Lower lobe of right lung (tissue), 2 donors: ENCODE measurements at regions not wholly inside any gene's neighbourhood (a gene's known extent, or its start where the extent isn't known, plus 50 kb on each side); places are given as distances from the start of the nearest gene placed in this dataset.
"Not testable (repeated sequence)": the region's sequence is repeated elsewhere in the genome, so short reads cannot be mapped to it uniquely, and the experiment has no call there.

ENCODE experiments used
- ATAC-seq, 2 donors: fragments of 200-7000 bp; cut with Tn5 transposase; one replicate each; pipeline ENCODE4 v1.9.1; 2020 to 2022; ENCODE audit warnings: mild to moderate bottlenecking in 2 of 2, moderate library complexity in 2 of 2
- DNase-seq: peaks from one replicate; pipeline ENCODE4 v3.0.0-alpha.2; 2020
- H3K27ac ChIP-seq: fragments of 200-600 bp; one replicate; pipeline ENCODE4 v1.8.0; 2022
- H3K27me3 ChIP-seq: fragments of 200-600 bp; one replicate; pipeline ENCODE4 v1.8.0; 2022; ENCODE audit warnings: low read depth
- H3K36me3 ChIP-seq: fragments of 200-600 bp; one replicate; pipeline ENCODE4 v1.8.0; 2022; ENCODE audit warnings: mild to moderate bottlenecking
- H3K4me1 ChIP-seq: fragments of 200-600 bp; one replicate; pipeline ENCODE4 v1.8.0; 2022
- H3K4me3 ChIP-seq: fragments of 200-600 bp; one replicate; pipeline ENCODE4 v1.8.0; 2022; ENCODE audit warnings: mild to moderate bottlenecking
- H3K9me3 ChIP-seq: fragments of 200-600 bp; one replicate; pipeline ENCODE4 v1.8.0; 2022
- CTCF ChIP-seq: fragments of 200-600 bp; IDR thresholded peaks from one replicate; pipeline ENCODE4 v1.8.0; 2022; ENCODE audit warnings: antibody characterized with exemption, mild to moderate bottlenecking
- intact Hi-C: fragments of 100-400 bp; cut with DNase I; formaldehyde crosslinking; loops from one replicate; pipeline ENCODE4 v1.11.0; 2022
- donor health status: DM: no; HTN: yes; CAD: no; lungs with severe emphysema.

GRCh38 chr10:60527676-60528075 is 138.0 kb upstream of the ANK3 start:
- H3K36me3 ChIP-seq, result no peaks in the 10 kb centered on the region
- intact Hi-C loops, result no loop called here
- H3K4me3 ChIP-seq, result no peak overlapping the region
- no peak for DNase-seq
- no peak overlapping the region for H3K27ac ChIP-seq
- TF ChIP-seq CTCF, result no peak
- ATAC-seq, result no peak
- peaks cover 5% of the 10 kb centered on the region for H3K4me1 ChIP-seq
- H3K27me3 ChIP-seq, result no peaks in the 10 kb centered on the region
- H3K9me3 ChIP-seq, result peaks cover 5% of the 10 kb centered on the region

- H3K27me3 ChIP-seq, result no peaks in the 10 kb centered on the region
- no peak overlapping the region for H3K4me3 ChIP-seq
- ATAC-seq, result no peak
- intact Hi-C loops, result no loop called here
- H3K36me3 ChIP-seq, result no peaks in the 10 kb centered on the region
- TF ChIP-seq CTCF, result no peak
- DNase-seq, result no peak
- no peaks in the 10 kb centered on the region for H3K4me1 ChIP-seq
- H3K9me3 ChIP-seq, result peaks cover 5% of the 10 kb centered on the region
- H3K27ac ChIP-seq, result no peak overlapping the region
These were observed 136.3 kb upstream of the ANK3 start for GRCh38 chr10:60525716-60526585.

- TF ChIP-seq CTCF, result no peak
These were observed 134.9 kb upstream of the ANK3 start for GRCh38 chr10:60524541-60524940.

GRCh38 chr10:60523371-60523770 is 133.7 kb upstream of the ANK3 start:
- ATAC-seq, H3K36me3 ChIP-seq, H3K4me3 ChIP-seq, H3K27me3 ChIP-seq, H3K27ac ChIP-seq, intact Hi-C loops, H3K4me1 ChIP-seq, DNase-seq, H3K9me3 ChIP-seq: not testable (repeated sequence)

More at GRCh38 chr10:60524541-60524940, 134.9 kb upstream of the ANK3 start:
- no peak overlapping the region for H3K27ac ChIP-seq
- intact Hi-C loops, result no loop called here
- ATAC-seq (no peak), DNase-seq (no peak)
- no peaks in the 10 kb centered on the region for H3K36me3 ChIP-seq
- peaks cover 5% of the 10 kb centered on the region for H3K9me3 ChIP-seq
- no peaks in the 10 kb centered on the region for H3K27me3 ChIP-seq
- no peak overlapping the region for H3K4me3 ChIP-seq
- no peaks in the 10 kb centered on the region for H3K4me1 ChIP-seq

GRCh38 chr10:60522617-60523016 is 132.9 kb upstream of the ANK3 start:
- Histone ChIP-seq H3K27ac (no peak overlapping the region), H3K27me3 (no peaks in the 10 kb centered on the region), H3K9me3 (peaks cover 5% of the 10 kb centered on the region), H3K36me3 (no peaks in the 10 kb centered on the region), H3K4me1 (no peaks in the 10 kb centered on the region), H3K4me3 (no peak overlapping the region)
- TF ChIP-seq CTCF, result no peak
- intact Hi-C loops, result no loop called here
- ATAC-seq, result no peak
- no peak for DNase-seq

- intact Hi-C loops, result no loop called here
- Histone ChIP-seq H3K27ac (no peak overlapping the region), H3K27me3 (no peaks in the 10 kb centered on the region), H3K9me3 (peaks cover 5% of the 10 kb centered on the region), H3K4me3 (no peak overlapping the region), H3K36me3 (no peaks in the 10 kb centered on the region), H3K4me1 (no peaks in the 10 kb centered on the region)
- ATAC-seq (no peak), DNase-seq (no peak)
- no peak for TF ChIP-seq CTCF
These were observed 132.3 kb upstream of the ANK3 start for GRCh38 chr10:60521974-60522405.
